ENCODE measurements at regions not wholly inside any gene's neighbourhood (a gene's known extent, or its start where the extent isn't known, plus 50 kb on each side); places are given as distances from the start of the nearest gene placed in this dataset.
"Not testable (repeated sequence)": the region's sequence is repeated elsewhere in the genome, so short reads cannot be mapped to it uniquely, and the experiment has no call there.

GRCh38 chr4:130033657-130034056 lies 937.7 kb downstream of the C4orf33 start:
- TF ChIP-seq TAF1 (IDR thresholded peaks at IDR 0.05; ENCODE audit: low read depth, low read length); POLR2A (IDR thresholded peaks at IDR 0.05; ENCODE audit: low read depth, low read length); POLR2AphosphoS5 (IDR thresholded peaks at IDR 0.05; ENCODE audit: low read depth, low read length); POU2F2 (IDR thresholded peaks at IDR 0.05; ENCODE audit: low read depth, low read length); SPI1 (IDR thresholded peaks at IDR 0.05; ENCODE audit: low read depth, low read length); PAX5 (IDR thresholded peaks at IDR 0.05; ENCODE audit: insufficient read depth, low read length, severe bottlenecking): not testable (repeated sequence)

Data from GM12891 (cell line).